Right lobe of liver (tissue), 4 donors: ENCODE measurements at regions not wholly inside any gene's neighbourhood (a gene's known extent, or its start where the extent isn't known, plus 50 kb on each side); places are given as distances from the start of the nearest gene placed in this dataset.

Experiments
- CTCF ChIP-seq, 4 donors: fragments of 200-600 bp in 3 of 4; fragments of 450-650 bp in 1 of 4; IDR thresholded peaks; one replicate each; pipeline versions ENCODE4 v1.5.1 to v1.8.0; 2016 to 2022; ENCODE audit warnings: antibody characterized with exemption in 4 of 4, mild to moderate bottlenecking in 2 of 4
- POLR2A ChIP-seq: fragments of 450-650 bp; IDR thresholded peaks from one replicate; pipeline ENCODE4 v1.6.1; 2017; ENCODE audit warnings: antibody characterized with exemption, mild to moderate bottlenecking
- donor health status: DM: no; HTN: no; CAD: no.
- donor health status: DM: no; HTN: no; CAD: no.
- donor health status: DM: no; HTN: yes; CAD: no.

- no peak for TF ChIP-seq CTCF (IDR thresholded peaks at IDR 0.05)
- TF ChIP-seq POLR2A, result no peak
Measured at GRCh38 chr1:170800812-170801211, 134.5 kb upstream of the MROH9 start.
